OCI-LY1 (cell line): ENCODE measurements at regions not wholly inside any gene's neighbourhood (a gene's known extent, or its start where the extent isn't known, plus 50 kb on each side); places are given as distances from the start of the nearest gene placed in this dataset.

Experiments
- H2AFZ ChIP-seq: fragments of 200-600 bp; sonication (generic), shearing (Covaris generic); 2 replicates; pipeline ENCODE4 v1.6.0; 2014; ENCODE audit warnings: antibody characterized with exemption, mild to moderate bottlenecking, low read length
- H3F3A ChIP-seq: fragments of 200-600 bp; sonication (generic), shearing (Covaris generic); 2 replicates; pipeline ENCODE4 v1.6.0; 2014; ENCODE audit warnings: mild to moderate bottlenecking, antibody characterized with exemption, low read length, moderate library complexity; ENCODE audit not compliant: insufficient read depth
- H3K27ac ChIP-seq: fragments of 200-600 bp; sonication (generic); 2 replicates; pipeline ENCODE4 v1.5.1; 2014; ENCODE audit warnings: low read length, mixed run types, mild to moderate bottlenecking, low read depth; ENCODE audit not compliant: poor library complexity, severe bottlenecking
- H3K27me3 ChIP-seq: fragments of 200-600 bp; sonication (generic); 2 replicates; pipeline ENCODE4 v1.6.0; 2014; ENCODE audit warnings: antibody characterized with exemption, mild to moderate bottlenecking, low read length, moderate library complexity; ENCODE audit not compliant: insufficient read depth
- H3K36me3 ChIP-seq: fragments of 200-600 bp; sonication (generic); 2 replicates; pipeline ENCODE4 v1.6.1; 2014; ENCODE audit warnings: mild to moderate bottlenecking, antibody characterized with exemption, low read length, moderate library complexity, mixed read lengths; ENCODE audit not compliant: insufficient read depth
- H3K4me1 ChIP-seq: fragments of 200-600 bp; sonication (generic); 2 replicates; pipeline ENCODE4 v1.5.1; 2014; ENCODE audit warnings: mild to moderate bottlenecking, low read length, moderate library complexity; ENCODE audit not compliant: insufficient read depth, severe bottlenecking
- H3K4me2 ChIP-seq: fragments of 200-600 bp; sonication (generic), shearing (Covaris generic); 2 replicates; pipeline ENCODE4 v1.6.1; 2014; ENCODE audit warnings: low read length
- H3K4me3 ChIP-seq: fragments of 200-600 bp; sonication (generic); 2 replicates; pipeline ENCODE4 v1.5.1; 2014; ENCODE audit warnings: low read length, low read depth, mild to moderate bottlenecking, mixed read lengths; ENCODE audit not compliant: poor library complexity, severe bottlenecking
- H3K79me2 ChIP-seq: fragments of 200-600 bp; shearing (Covaris generic); 2 replicates; pipeline ENCODE4 v1.6.1; 2016; ENCODE audit warnings: mixed run types, low read length, mixed read lengths; ENCODE audit not compliant: insufficient read depth
- H3K9ac ChIP-seq: fragments of 200-600 bp; sonication (generic), shearing (Covaris generic); 2 replicates; pipeline ENCODE4 v1.6.1; 2014; ENCODE audit warnings: mild to moderate bottlenecking, low read length, mixed read lengths
- H3K9me2 ChIP-seq: fragments of 200-600 bp; sonication (generic), shearing (Covaris generic); 2 replicates; pipeline ENCODE4 v1.6.1; 2014; ENCODE audit warnings: low read depth, mild to moderate bottlenecking, low read length, mixed read lengths
- H3K9me3 ChIP-seq: fragments of 200-600 bp; shearing (Covaris generic); 2 replicates; pipeline ENCODE4 v1.6.1; 2014; ENCODE audit warnings: low read length, mixed read lengths
- H4K20me1 ChIP-seq: fragments of 200-600 bp; sonication (generic), shearing (Covaris generic); 2 replicates; pipeline ENCODE4 v1.6.0; 2016; ENCODE audit warnings: mild to moderate bottlenecking, low read length; ENCODE audit not compliant: insufficient read depth
- CTCF ChIP-seq: fragments of 200-600 bp; sonication (generic), shearing (Covaris generic); IDR thresholded peaks from 2 replicates; pipeline ENCODE4 v1.5.1; 2017; ENCODE audit warnings: mild to moderate bottlenecking, antibody characterized with exemption, low read length, moderate library complexity, mixed read lengths
- EZH2 ChIP-seq: fragments of 200-600 bp; sonication (generic), shearing (Covaris generic); IDR thresholded peaks from 2 replicates; pipeline ENCODE4 v1.8.0; 2017; ENCODE audit warnings: borderline replicate concordance, mixed run types, mild to moderate bottlenecking, antibody characterized with exemption, low read length, moderate library complexity, mixed read lengths

- Histone ChIP-seq H3K79me2 (no peaks in the 10 kb centered on the region), H3K4me2 (no peak overlapping the region), H3K36me3 (no peaks in the 10 kb centered on the region), H3K9me2 (no peaks in the 10 kb centered on the region), H3K4me1 (no peaks in the 10 kb centered on the region), H3F3A (no peaks in the 10 kb centered on the region), H3K27ac (no peak overlapping the region), H2AFZ (no peak overlapping the region), H3K27me3 (no peaks in the 10 kb centered on the region), H3K4me3 (no peak overlapping the region), H3K9ac (no peak overlapping the region), H3K9me3 (no peaks in the 10 kb centered on the region), H4K20me1 (no peaks in the 10 kb centered on the region)
- no peak for TF ChIP-seq CTCF
- no peak for TF ChIP-seq EZH2
These were observed 308.4 kb downstream of the C7orf25 start for GRCh38 chr7:42603496-42603895.

DNA sequence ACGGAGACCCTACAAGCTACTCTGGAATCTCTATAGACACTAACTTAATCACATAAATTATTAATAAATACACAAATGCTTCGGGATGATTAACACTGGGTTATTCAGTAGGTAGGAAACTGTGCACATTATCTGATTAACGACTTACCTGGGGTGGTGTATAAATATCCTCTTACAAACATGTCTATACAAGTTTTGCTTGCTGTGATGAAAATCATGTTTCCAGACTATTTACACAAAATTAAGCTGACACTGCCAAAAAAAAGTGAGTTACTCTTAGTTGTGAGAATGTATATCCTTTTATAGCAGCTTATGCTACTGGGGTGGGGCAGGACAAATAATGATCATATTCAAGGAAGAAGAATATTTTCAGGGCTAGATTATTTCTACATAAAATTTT lies 314.6 kb downstream of the C7orf25 start:
- H3F3A ChIP-seq, result no peaks in the 10 kb centered on the region
- H3K4me3 ChIP-seq, result no peak overlapping the region
- H3K79me2 ChIP-seq, result no peaks in the 10 kb centered on the region
- no peak overlapping the region for H3K4me2 ChIP-seq
- TF ChIP-seq CTCF, result no peak
- TF ChIP-seq EZH2, result no peak
- H3K4me1 ChIP-seq, result no peaks in the 10 kb centered on the region
- no peaks in the 10 kb centered on the region for H3K27me3 ChIP-seq
- H3K9ac ChIP-seq, result no peak overlapping the region
- H3K9me2 ChIP-seq, result no peaks in the 10 kb centered on the region
- no peaks in the 10 kb centered on the region for H4K20me1 ChIP-seq
- peaks cover 2% of the 10 kb centered on the region; the same call in 1 of the 2 replicates for H3K9me3 ChIP-seq
- H2AFZ ChIP-seq, result no peak overlapping the region
- H3K36me3 ChIP-seq, result no peaks in the 10 kb centered on the region
- no peak overlapping the region for H3K27ac ChIP-seq

GRCh38 chr7:42596737-42597136 lies 315.1 kb downstream of the C7orf25 start:
- Histone ChIP-seq H3K9ac (no peak overlapping the region), H2AFZ (no peak overlapping the region), H3K4me2 (no peak overlapping the region), H3K36me3 (no peaks in the 10 kb centered on the region), H3K4me3 (no peak overlapping the region), H3K79me2 (no peaks in the 10 kb centered on the region), H4K20me1 (no peaks in the 10 kb centered on the region), H3F3A (no peaks in the 10 kb centered on the region), H3K9me2 (no peaks in the 10 kb centered on the region), H3K27me3 (no peaks in the 10 kb centered on the region), H3K4me1 (no peaks in the 10 kb centered on the region), H3K27ac (no peak overlapping the region), H3K9me3 (peaks cover 5% of the 10 kb centered on the region; the same call in 1 of the 2 replicates)
- TF ChIP-seq CTCF (no peak), EZH2 (no peak)
